G401.6 (cell line): ENCODE measurements at regions not wholly inside any gene's neighbourhood (a gene's known extent, or its start where the extent isn't known, plus 50 kb on each side); places are given as distances from the start of the nearest gene placed in this dataset.
"Not testable (repeated sequence)": the region's sequence is repeated elsewhere in the genome, so short reads cannot be mapped to it uniquely, and the experiment has no call there.

Source experiments
- FAIRE-seq: peaks from 2 replicates; lab custom pipeline; 2012; peaks lifted over from hg19 to GRCh38; lab: Jason Lieb, UNC

GRCh38 chr12:83808591-83808990 is 1104.0 kb downstream of the SLC6A15 start:
- no peak for FAIRE-seq

- FAIRE-seq = no peak
Observed at GRCh38 chr12:83807871-83808270, 1104.7 kb downstream of the SLC6A15 start.

GRCh38 chr12:83805873-83806272 is 1106.7 kb downstream of the SLC6A15 start:
- FAIRE-seq = no peak

- no peak for FAIRE-seq
Observed at GRCh38 chr12:83805156-83805772, 1107.3 kb downstream of the SLC6A15 start.

- no peak for FAIRE-seq
Observed at GRCh38 chr12:83801972-83802371, 1110.6 kb downstream of the SLC6A15 start.

- no peak for FAIRE-seq
Observed at GRCh38 chr12:83800022-83800421, 1112.6 kb downstream of the SLC6A15 start.

GRCh38 chr12:83796531-83796930 is 1109.8 kb downstream of the TMTC2 start:
- no peak for FAIRE-seq

GRCh38 chr12:83793616-83794015 is 1106.9 kb downstream of the TMTC2 start:
- no peak for FAIRE-seq

- FAIRE-seq = no peak
Observed at GRCh38 chr12:83784298-83784890, 1097.7 kb downstream of the TMTC2 start.

- no peak for FAIRE-seq
Observed at GRCh38 chr12:83779526-83779925, 1092.8 kb downstream of the TMTC2 start.

GRCh38 chr12:83769151-83769550 is 1082.4 kb downstream of the TMTC2 start:
- FAIRE-seq = no peak

GRCh38 chr12:83767723-83768122 is 1081.0 kb downstream of the TMTC2 start:
- no peak for FAIRE-seq

- FAIRE-seq = no peak
Observed at GRCh38 chr12:83763425-83763824, 1076.7 kb downstream of the TMTC2 start.

- FAIRE-seq = no peak
Observed at GRCh38 chr12:83759906-83760305, 1073.2 kb downstream of the TMTC2 start.

- FAIRE-seq = no peak
Observed at GRCh38 chr12:83758888-83759631, 1072.4 kb downstream of the TMTC2 start.

GRCh38 chr12:83753904-83754303 is 1067.2 kb downstream of the TMTC2 start:
- FAIRE-seq = no peak

GRCh38 chr12:83753205-83753604 is 1066.5 kb downstream of the TMTC2 start:
- no peak for FAIRE-seq

- no peak for FAIRE-seq
Observed at GRCh38 chr12:83739607-83740006, 1052.9 kb downstream of the TMTC2 start.

- FAIRE-seq = no peak
Observed at GRCh38 chr12:83710851-83711250, 1024.1 kb downstream of the TMTC2 start.

- FAIRE-seq = no peak
Observed at GRCh38 chr12:83709899-83710298, 1023.2 kb downstream of the TMTC2 start.

GRCh38 chr12:83700838-83701237 is 1014.1 kb downstream of the TMTC2 start:
- FAIRE-seq = no peak

- FAIRE-seq = not testable (repeated sequence)
Observed at GRCh38 chr12:83696311-83696710, 1009.6 kb downstream of the TMTC2 start.

GRCh38 chr12:83691730-83692129 is 1005.0 kb downstream of the TMTC2 start:
- no peak for FAIRE-seq

GRCh38 chr12:83690465-83690864 is 1003.8 kb downstream of the TMTC2 start:
- FAIRE-seq = no peak
